C4-2B (cell line): ENCODE measurements at regions not wholly inside any gene's neighbourhood (a gene's known extent, or its start where the extent isn't known, plus 50 kb on each side); places are given as distances from the start of the nearest gene placed in this dataset.
A peak's percentile ranks its signal among the peaks of the same experiment; 100 is the strongest.

Experiments
- H3K27ac ChIP-seq: fragments of 450-650 bp; 2 replicates; pipeline ENCODE4 v1.5.1; 2017
- CTCF ChIP-seq: fragments of 450-650 bp; conservative IDR thresholded peaks from 2 replicates; pipeline ENCODE4 v1.5.1; 2017; ENCODE audit warnings: mild to moderate bottlenecking
- ZFX ChIP-seq: fragments of 450-650 bp; IDR thresholded peaks from 2 replicates; pipeline ENCODE4 v1.6.1; 2017

- H3K27ac ChIP-seq: no peak overlapping the region
- TF ChIP-seq ZFX (no peak), CTCF (peak; percentile 86)
Observed at GRCh38 chr16:5615868-5616642, 518.5 kb upstream of the EEF2KMT start.

- no peak overlapping the region for H3K27ac ChIP-seq
- TF ChIP-seq CTCF: no peak
- TF ChIP-seq ZFX: no peak
Observed at GRCh38 chr16:5607169-5607568, 509.6 kb upstream of the EEF2KMT start.

DNA sequence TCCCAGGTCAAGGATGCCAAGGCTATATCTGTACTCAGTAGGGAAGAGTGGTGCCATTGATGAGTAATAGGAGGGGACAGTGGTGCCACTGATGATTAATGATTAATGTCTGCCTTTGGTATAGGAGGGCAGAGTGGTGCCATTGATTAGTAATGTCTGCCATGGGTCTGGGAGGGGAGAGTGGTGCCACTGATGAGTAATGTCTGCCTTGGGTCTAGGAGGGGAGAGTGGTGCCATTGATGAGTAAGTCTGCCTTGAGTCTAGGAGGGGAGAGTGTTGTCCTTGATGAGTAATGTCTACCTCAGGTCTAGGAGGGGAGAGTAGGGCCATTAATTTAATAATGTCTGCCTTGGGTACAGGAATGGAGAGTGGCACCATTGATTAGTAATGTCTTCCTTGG lies 507.8 kb upstream of the EEF2KMT start:
- TF ChIP-seq CTCF (no peak), ZFX (no peak)
- H3K27ac ChIP-seq: no peak overlapping the region

GRCh38 chr16:5604770-5605169 lies 507.2 kb upstream of the EEF2KMT start:
- TF ChIP-seq CTCF: peak; percentile 36
- TF ChIP-seq ZFX: no peak
- no peak overlapping the region for H3K27ac ChIP-seq

DNA sequence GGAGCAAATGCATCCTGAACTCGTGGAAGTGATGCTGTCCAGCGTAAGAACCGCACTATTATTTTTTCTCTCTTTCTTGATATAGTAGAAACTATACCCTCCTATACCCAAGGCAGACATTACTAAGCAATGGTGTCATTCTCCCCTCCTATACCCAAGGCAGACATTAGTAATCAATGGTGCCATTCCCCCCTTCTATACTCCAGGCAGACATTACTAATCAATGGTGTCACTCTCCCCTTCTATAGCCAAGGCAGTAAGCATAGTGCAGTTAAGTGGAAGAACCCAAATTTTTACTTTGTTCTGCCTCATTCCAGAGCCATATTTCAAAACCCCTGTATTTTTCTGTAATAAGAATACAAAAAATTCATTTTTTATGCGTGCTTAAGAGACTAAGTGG lies 506.2 kb upstream of the EEF2KMT start:
- no peak overlapping the region for H3K27ac ChIP-seq
- TF ChIP-seq CTCF (no peak), ZFX (no peak)

DNA sequence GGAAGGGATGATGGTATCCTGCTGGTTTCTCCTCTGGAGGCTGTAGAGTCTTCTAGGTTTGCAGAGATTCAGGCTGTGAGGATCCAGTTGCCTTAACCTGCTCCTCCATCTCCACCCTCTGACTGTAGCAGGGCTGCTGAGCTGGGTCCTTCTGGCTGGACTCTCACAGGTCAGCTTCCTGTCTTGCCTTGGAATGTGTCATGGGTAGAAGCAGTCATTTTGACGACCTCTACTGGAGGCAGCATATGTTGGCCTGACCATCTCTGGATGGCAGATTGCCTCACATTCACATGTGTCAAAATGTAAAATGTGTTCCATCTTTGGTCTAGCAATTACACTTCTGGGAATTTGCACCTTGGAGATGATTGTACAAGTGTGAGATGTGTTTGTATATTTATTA lies 504.4 kb upstream of the EEF2KMT start:
- TF ChIP-seq CTCF: no peak
- no peak for TF ChIP-seq ZFX
- H3K27ac ChIP-seq: no peak overlapping the region

- TF ChIP-seq ZFX (no peak), CTCF (no peak)
- no peak overlapping the region for H3K27ac ChIP-seq
Observed at GRCh38 chr16:5598793-5599192, 501.2 kb upstream of the EEF2KMT start.
